Kidney glomerular epithelial cell (primary cell): ENCODE measurements at regions not wholly inside any gene's neighbourhood (a gene's known extent, or its start where the extent isn't known, plus 50 kb on each side); places are given as distances from the start of the nearest gene placed in this dataset.

ENCODE experiments used
- DNase-seq: peaks from one replicate; lab custom pipeline; 2025; lab: John Stamatoyannopoulos, UW

DNA sequence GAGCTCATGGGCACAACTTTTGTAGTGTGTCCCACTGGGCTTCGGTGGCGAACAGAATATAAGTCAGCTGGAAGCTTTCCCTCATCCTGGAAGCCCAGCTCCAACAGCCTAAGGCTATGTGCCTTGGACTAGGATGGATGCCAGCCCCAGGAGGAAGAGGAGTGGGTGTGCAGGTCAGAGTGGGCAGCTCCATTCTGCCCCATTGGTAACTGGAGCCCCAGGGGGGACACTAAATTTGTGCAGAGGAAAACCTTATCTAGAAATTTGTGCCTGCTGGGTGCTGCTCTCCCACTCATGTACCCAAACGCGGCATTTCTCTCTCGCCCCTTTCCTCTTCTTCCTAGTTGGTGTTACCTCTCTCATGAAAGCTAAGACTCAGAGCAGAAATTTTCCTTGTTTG, 253.9 kb upstream of the MAN1A1 start:
- DNase-seq, result no peak

DNA sequence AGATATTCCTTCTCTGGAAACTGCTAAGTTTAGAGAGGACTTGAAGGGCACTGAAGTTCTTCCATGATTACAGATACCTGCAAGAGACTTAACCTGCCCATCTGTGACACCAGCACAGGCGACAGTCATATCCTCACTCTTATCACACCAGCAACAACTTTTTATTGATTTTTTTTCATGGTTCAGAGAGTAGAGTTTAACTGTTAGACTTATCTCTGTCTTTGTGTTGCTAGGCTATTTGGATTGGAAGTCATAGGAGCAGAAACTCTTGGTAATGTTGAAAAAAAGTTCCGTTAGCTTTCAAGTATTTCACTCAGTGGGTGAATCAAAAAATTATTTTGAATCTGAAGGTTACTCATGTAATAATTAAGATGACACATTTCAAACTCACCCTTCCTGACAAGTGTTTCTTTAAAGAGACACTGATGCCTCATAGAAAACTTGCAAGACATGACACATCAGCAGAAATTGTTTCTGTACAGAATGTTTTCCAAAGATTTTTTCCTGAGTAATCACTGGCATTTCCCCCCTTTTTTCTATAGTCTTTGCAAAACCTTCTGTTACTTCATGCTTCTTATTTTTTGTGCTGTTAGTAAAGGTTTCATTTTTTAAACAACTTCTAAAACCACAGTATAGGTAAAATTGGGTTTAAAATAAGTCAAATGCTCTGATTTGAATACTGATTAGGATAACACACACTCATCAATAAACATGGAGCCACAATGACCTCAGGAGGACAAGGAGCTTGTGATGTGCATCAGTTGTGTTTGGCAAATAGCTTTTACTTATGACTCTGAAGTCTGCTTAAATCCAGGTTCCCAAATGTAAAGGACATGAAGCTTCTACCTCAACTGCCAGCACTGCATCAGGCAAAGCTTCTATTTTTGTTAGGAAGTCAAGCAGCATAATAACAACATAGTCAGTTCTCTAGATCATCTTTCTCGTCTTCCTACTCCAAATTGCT, 252.9 kb upstream of the MAN1A1 start:
- DNase-seq, result peak; percentile 36

DNA sequence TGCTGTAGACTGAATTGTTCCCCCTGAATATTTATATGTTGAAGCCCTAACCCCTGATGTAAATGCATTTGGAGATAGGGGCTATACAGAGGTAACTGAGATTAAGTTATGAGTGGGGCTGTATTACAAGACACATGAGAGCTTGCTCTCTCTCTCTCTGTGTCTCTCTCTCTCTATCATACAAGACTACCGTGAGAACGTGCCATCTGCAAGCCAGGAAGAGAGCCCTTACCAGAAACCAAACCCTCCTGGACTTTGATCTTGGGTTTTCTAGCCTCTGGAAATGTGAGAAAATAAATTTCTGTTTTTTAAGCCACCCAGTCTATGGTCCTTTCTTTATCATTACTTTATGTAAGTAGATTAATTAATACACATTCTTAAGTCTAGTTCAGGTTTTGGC, 249.3 kb upstream of the MAN1A1 start:
- no peak for DNase-seq

DNA sequence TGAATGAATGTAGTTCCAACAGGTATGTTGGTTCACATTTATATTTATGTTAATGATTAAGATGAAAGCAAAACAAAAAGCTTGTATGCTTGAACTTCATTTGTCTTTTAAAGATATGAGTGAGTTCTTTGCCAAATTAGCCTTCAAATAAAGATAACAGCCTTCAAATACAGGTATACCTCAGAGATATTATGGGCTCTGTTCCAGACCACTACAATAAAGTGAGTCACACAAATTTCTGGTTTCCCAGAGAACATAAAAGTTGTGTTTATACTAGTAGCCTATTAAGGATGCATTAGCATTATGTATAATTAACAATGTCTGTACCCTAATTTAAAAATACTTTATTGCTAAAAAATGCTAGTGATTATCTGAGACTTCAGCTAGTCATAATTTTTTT, 245.3 kb upstream of the MAN1A1 start:
- peak; percentile 13 for DNase-seq

DNA sequence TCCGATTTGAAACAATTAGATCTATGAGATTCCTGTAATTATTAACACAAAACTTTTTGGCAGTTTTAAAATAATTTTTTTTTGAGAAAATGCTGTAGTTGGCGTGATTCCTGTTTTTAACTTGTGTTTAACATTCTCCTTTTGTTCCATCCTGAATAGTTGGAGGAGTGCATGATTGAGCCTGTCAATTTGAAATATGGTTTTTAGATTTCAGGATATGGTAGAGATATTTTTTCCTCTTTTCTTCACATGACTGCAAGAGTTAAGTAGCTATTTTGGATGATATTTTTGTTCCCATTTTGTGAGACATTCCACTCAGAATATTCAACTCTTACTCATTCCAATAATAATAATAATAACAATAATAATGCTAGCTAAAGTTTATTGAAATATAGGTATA, 241.7 kb upstream of the MAN1A1 start:
- DNase-seq, result no peak

DNA sequence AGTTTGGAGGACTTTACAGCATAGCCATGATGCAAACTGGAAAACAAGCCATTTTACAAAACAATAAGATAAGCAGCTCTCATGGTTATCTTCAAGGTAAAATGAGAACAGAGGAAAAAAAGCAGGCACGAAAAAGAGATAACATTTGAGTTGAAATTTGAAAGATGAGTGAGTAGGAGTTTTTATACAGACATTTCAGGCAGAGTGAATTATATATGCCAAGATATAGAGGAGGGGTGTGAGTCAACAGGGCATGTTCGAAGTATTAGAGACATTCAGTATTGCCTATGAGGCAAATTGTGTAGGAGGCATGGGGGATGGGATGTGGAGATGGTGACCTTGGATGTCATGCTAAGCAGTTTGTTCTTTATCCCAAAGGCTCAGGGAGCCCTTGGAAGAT, 240.5 kb upstream of the MAN1A1 start:
- no peak for DNase-seq

DNA sequence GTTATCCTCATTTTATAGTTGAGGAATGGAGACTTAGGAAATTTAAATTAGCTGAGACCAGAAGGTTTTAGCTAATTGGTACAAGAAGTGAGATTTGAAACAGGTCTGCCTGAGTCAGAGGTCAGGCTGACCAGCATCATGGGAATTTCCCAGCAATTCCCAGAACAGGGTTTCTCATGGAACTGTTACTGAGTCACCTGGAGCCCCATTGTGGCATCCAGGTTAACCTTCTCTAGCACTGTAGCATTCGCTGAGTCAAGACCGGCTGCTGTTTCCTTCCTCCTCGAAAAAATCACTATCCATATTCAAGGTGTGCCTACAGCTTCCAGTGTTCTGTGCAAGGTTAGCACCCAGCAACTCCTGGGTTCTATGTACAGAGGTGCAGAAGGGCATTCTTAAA, 238.0 kb upstream of the MAN1A1 start:
- peak; percentile 22 for DNase-seq

DNA sequence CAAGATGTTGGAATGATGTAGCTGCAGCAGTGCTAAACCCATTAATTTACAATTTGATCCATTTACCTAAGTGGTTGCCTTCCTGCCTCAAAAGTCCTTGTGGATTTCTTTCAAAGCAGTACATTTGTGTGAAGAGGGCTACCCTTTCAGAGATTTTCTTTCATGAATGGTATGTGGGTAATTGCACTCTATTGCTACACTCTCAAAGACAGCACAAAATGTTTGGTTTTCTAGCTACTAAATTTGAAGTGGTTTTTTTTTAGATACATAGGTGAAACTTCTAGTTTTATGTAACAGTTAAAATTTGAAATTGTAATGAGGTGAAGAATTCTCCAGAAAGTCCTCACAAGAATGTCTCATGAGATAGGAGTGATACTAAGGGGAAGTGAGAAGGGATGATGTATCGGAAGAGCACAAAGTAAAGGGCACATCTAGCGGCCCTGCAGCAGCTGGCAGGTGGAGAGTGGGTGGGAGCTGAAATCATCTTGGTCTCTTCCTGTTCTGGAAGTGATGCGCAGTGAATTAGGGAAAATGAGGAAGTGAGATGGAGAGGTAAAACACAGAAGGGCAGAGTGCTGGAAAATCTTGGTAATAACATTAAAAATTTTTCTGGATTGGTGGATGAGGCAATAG, 236.8 kb upstream of the MAN1A1 start:
- DNase-seq, result no peak

DNA sequence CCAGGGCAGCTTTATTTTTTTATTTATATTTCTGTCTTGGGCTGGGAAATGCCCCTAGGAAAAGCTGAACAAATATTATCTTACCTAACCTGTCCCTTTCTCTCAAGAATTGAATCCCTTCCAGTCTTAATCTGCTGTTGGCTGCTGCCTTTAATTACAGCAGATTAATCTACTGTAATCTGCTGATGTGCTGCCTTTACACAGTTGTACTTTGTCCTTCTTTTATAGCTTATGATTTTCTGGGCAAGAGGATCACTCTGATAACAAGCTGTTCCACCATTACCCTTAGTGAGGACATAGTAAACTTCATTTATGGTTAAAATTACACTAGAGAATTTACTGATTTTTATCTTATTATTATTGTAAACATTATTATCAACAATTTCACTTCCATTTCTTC, 234.5 kb upstream of the MAN1A1 start:
- no peak for DNase-seq

DNA sequence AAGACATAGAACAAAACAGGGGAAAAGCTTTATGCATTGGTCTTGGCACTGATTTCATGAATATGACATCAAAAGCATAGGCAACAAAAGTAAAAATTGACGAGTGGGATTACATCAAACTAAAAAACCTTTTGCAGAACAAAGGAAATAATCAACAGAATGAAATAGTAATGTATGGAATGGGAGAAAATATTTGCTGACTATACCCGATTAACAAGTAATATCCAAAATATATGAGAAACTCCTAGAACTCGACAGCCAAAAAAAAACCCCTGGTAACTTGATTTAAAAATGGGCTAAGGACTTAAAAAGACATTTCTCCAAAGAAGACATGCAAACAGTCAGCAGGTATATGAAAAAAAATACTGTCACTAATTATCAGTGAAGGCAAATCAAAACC, 231.7 kb upstream of the MAN1A1 start:
- no peak for DNase-seq

DNA sequence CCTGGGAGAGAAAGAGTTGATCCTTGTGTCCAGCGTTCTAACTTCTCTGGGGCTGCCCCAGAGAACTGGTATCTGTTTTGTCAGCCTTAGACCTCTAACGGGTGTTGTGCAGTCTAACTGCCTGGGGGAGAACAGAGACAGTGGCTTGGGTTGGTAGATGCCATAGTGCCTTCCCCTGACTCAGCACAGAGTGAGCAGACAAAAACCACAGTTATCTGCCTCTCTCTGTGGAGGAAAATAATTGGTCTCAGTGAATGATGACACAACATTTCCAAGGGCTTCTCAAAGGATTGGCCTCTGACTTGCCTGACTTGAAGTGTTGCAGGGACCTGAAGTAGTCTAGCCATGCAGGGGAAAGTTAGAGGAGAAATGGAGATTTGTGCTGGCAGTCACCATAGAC, 226.2 kb upstream of the MAN1A1 start:
- DNase-seq, result no peak

DNA sequence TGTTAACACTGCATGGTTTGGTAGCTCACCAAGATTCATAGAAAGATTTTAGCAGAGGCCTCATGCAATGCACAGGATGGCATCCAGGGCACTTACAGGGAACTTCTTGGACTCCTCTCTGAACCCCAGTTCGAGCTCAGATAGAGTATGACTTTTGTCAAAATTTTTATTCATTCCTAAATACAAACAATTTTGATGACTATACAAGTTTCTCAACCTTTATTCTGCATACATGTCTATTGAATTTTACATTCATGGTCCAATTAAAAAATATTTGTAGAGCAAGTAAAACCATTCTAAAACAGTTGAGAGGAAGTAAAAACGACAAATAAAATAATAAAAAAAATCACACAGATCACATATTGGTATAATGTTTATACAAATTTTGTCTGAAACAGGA, 219.0 kb upstream of the MAN1A1 start:
- no peak for DNase-seq

DNA sequence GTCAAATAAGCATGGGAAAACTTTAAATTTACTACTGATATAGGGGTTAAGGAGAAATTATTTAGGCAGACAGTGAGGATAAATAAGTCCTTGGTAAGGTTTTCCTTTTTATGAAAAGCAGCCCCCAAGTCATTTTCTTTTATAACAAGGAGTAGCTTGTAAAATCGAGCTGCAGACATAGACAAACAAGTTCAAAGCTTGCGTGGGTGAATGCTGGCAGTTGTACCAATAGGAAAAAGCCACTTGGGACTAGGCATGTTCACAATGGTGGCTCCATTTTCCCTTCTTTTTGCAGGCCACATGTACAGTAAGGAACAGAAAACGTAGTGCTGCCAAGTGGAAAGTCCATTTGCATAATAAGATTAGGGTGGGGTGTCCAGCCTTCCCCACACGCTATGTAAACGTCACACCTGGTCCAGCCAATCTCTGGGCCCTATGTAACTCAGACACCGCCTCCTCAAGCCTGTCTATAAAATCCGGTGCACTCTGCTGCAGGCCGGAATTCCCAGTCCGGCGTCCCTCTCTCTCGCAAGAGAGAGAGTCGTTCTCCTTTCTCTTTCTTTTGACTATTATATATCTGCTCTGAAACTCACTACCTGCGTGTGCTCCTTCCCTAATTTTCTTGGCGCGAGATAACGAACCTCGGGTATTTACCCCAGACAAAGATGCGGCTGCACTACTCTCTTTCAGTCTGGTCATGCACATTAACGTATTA, 217.1 kb upstream of the MAN1A1 start:
- DNase-seq, result no peak

DNA sequence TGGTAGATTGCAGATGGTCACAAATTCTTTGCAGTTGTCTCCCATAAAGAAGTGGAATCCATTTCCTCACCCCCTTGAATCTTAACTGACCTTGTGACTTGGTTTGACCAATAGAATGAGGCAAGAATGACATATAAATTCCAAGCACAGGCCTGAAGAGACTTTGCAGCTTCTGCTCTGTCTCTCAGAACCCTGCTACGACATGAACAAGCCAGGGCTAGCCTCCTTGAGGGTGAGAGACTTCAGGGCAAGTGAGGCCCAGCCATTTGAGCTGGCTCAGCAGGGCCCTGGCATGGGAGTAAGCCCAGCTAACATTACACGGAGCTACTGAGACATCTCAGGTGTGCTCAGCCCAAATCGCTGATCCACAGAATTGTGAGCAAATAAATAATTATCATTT, 216.3 kb upstream of the MAN1A1 start:
- DNase-seq, result no peak

DNA sequence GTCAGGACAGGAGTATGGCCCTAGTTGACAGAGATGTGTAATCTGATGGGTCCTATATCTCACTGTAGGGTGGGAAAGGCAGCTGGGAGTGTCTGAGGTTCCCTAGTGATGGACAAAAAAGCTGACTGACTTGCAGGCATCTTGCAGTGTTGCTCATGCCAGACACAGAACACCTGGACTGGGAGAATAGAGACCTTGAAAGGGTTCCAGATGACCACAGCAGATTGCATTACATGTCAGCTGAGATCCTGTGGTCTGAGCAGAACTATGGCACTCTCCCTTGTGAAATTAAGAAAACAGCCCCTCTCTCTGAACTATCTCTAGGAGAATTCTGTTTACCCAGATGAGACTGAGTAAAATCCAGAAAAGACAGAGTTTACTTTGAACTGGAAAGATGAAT, 212.6 kb upstream of the MAN1A1 start:
- DNase-seq, result no peak

DNA sequence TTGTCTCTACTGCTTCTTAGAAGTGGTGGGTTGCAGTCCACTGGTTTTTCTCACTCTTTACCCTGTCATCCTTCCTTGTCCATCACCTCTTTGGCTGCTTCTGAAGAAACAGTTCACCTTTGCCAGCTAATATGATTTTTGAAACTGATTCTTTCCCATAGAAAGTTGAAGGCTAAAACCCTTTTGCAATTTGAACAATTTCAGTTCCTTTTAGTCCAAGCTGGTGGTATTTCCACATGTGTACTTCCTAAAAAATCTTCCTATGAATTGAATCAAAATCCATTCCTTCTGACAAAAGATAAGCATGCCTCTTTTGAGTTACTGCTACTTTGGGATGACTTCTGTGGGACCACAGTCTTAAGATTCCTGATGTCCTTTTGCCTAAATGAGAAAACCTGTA, 210.0 kb upstream of the MAN1A1 start:
- DNase-seq, result no peak

DNA sequence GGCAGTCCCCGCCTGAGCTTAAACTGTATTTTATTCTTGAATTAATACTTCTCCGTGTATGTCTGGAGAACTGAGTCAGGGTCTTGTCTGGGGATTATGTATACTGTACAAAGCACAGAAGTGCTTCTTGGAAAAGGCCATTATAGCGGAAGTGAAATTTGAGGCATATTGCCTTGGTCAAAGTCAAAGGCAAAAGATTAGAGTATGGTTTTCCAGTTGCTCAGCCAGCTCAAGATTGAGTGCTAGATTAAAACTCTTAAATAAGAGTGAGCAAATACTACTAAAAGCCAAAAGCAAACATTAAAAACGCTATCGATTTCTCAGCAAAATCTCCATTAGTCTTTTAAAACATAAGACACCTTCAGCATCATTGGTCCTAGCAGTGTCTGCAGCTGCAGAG, 207.7 kb upstream of the MAN1A1 start:
- no peak for DNase-seq

DNA sequence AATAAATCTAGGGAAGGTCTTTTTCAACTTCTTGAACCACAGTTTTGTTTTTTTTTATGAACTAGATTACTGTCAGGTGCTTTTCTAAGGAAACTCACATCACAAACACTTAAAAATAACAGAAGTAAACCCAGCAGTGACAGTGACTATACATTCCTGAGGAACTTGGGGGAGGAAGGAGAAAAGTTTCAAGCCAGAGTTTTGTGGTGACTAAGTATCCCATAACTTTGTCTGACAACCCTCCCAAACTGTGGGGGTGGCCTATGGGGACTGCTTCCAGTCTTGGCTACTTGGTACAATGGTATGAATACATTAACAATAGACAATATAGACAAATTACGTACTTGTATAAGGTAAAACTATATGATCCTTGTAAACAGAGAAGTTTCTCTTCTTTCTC, 202.5 kb upstream of the MAN1A1 start:
- DNase-seq, result no peak

DNA sequence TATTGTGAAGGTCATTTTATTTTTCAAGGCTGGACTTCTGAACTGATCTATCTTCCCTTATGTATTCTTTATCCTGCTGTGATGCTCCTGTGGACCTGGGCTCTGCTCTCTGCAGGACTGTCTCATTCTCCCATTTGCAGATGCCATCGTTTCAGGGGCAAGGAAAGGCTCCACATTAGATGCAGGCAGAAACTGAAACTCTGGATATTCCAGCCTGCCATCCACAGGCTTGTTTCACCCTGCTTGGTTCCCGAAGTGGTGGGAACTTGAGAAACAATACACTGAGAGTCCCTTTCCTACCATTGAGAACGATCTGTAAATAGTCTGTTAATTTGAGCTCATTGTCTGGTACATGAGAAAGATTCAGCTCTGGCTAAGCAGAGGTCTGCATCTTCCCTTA, 197.5 kb upstream of the MAN1A1 start:
- no peak for DNase-seq

DNA sequence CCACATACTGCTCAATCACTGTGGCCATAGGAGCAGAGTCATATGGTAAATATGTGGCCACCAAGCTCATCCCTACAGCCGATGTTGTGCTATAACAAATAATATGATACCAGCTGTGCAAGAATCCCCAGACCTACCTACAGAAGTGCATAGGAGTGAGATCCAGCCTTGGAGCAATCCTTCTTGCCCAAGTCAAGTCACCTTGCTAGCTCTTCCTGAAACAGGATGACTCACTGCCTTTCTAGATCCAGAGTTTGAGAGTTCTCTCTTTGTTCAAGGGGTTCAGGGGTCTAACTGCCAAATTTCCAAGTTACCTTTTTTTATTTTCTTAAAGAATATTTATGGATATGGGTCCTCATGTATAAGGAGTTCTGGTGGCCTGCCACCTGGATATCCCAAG, 195.7 kb upstream of the MAN1A1 start:
- no peak for DNase-seq

DNA sequence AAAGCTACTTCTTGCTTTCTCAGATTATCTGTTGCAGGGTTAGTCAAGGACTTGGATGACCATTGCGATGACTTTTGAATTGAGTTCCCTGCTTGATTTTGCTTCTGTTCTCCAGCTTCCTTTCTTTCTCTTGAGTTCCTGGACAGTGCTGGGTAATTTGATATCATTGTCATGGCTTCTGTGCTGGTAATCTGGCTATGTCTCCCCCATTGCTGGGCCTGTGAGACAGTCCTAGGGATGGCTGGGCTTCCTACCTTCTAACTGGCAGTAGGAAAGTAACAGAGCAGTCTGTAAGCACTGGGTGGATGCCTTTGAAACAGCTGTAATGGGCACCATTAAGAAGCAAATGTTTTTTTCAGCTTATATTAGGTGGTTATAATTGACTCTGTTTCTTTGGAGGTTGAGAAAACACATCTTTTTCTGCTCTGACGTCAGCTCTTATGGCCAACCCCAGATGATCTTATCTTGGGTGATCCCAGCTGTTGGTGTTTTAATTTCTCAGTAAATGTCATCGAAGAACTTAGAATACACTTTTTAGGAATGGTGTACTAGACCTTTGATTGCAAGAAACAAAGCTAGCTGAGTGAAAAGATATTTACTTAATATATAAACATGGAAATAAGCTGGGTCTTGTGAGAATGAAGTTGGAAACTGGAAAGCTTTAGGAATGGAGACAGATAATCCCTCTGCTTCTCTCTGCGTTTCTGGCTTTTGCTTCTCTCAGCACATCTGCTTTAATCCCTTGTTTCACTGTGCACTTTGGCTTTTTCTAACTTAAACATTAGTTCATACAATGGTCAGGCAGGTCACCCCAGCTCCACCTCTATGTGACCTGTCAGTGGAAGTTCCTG, 195.0 kb upstream of the MAN1A1 start:
- no peak for DNase-seq

DNA sequence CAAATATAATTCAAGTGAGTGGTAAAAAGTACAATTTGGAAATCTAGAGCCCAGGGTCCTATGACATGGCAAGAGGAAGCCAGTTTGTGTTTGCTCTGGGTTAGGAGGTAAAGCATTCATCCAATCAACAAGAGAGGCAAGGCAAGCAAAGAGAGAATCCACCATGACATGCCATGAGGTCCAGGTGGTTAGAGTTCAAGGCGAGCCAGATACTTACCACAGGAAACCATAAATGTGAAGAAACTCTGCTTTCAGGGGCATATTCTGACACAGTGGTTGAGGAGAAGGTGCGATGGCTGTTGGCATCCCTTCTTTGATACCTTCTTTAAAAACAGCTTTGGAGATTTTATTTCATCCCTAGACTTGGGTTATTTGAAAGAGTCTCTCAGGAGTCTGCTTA, 193.8 kb upstream of the MAN1A1 start:
- no peak for DNase-seq
